ENCODE measurements at regions not wholly inside any gene's neighbourhood (a gene's known extent, or its start where the extent isn't known, plus 50 kb on each side); places are given as distances from the start of the nearest gene placed in this dataset.
"Not testable (repeated sequence)": the region's sequence is repeated elsewhere in the genome, so short reads cannot be mapped to it uniquely, and the experiment has no call there.

GRCh38 chr12:19719672-19720071 lies 280.4 kb downstream of the AEBP2 start:
- no peak for DNase-seq

GRCh38 chr12:19726122-19726521 lies 286.8 kb downstream of the AEBP2 start:
- DNase-seq: no peak

GRCh38 chr12:19726592-19726991 lies 287.3 kb downstream of the AEBP2 start:
- DNase-seq: no peak

GRCh38 chr12:19737019-19737418 lies 297.7 kb downstream of the AEBP2 start:
- DNase-seq: no peak

GRCh38 chr12:19739195-19739776 lies 300.0 kb downstream of the AEBP2 start:
- DNase-seq: no peak

- no peak for DNase-seq
These were observed 301.3 kb downstream of the AEBP2 start for GRCh38 chr12:19740472-19741131.

GRCh38 chr12:19741132-19741489 lies 301.8 kb downstream of the AEBP2 start:
- no peak for DNase-seq

GRCh38 chr12:19744705-19745218 lies 305.5 kb downstream of the AEBP2 start:
- DNase-seq: no peak

GRCh38 chr12:19746471-19746870 lies 307.2 kb downstream of the AEBP2 start:
- no peak for DNase-seq

GRCh38 chr12:19749906-19750574 lies 310.7 kb downstream of the AEBP2 start:
- DNase-seq: no peak

GRCh38 chr12:19751078-19751477 lies 311.8 kb downstream of the AEBP2 start:
- no peak for DNase-seq

- no peak for DNase-seq
These were observed 313.4 kb downstream of the AEBP2 start for GRCh38 chr12:19752712-19753111.

GRCh38 chr12:19755136-19755535 lies 315.8 kb downstream of the AEBP2 start:
- DNase-seq: no peak

GRCh38 chr12:19757317-19757877 lies 318.1 kb downstream of the AEBP2 start:
- no peak for DNase-seq

- no peak for DNase-seq
These were observed 319.9 kb downstream of the AEBP2 start for GRCh38 chr12:19759227-19759626.

GRCh38 chr12:19760611-19761010 lies 321.3 kb downstream of the AEBP2 start:
- DNase-seq: no peak

- no peak for DNase-seq
These were observed 322.2 kb downstream of the AEBP2 start for GRCh38 chr12:19761463-19761862.

GRCh38 chr12:19763488-19763887 lies 324.2 kb downstream of the AEBP2 start:
- DNase-seq: no peak

GRCh38 chr12:19764408-19764807 lies 325.1 kb downstream of the AEBP2 start:
- DNase-seq: no peak

GRCh38 chr12:19771858-19772257 lies 332.6 kb downstream of the AEBP2 start:
- DNase-seq: no peak

- DNase-seq: no peak
These were observed 333.5 kb downstream of the AEBP2 start for GRCh38 chr12:19772776-19773175.

GRCh38 chr12:19775241-19775640 lies 335.9 kb downstream of the AEBP2 start:
- no peak for DNase-seq

GRCh38 chr12:19775976-19776375 lies 336.7 kb downstream of the AEBP2 start:
- DNase-seq: not testable (repeated sequence)

GRCh38 chr12:19778172-19778571 lies 338.9 kb downstream of the AEBP2 start:
- no peak for DNase-seq

All from GOT3 (cell line).